GM19035 (cell line): ENCODE measurements at regions not wholly inside any gene's neighbourhood (a gene's known extent, or its start where the extent isn't known, plus 50 kb on each side); places are given as distances from the start of the nearest gene placed in this dataset.
"Not testable (repeated sequence)": the region's sequence is repeated elsewhere in the genome, so short reads cannot be mapped to it uniquely, and the experiment has no call there.

ENCODE experiments used
- ATAC-seq: cut with Tn5 transposase; IDR thresholded peaks from one replicate; pipeline ENCODE4 v1.9.1; 2021; ENCODE audit not compliant: unreplicated experiment

DNA sequence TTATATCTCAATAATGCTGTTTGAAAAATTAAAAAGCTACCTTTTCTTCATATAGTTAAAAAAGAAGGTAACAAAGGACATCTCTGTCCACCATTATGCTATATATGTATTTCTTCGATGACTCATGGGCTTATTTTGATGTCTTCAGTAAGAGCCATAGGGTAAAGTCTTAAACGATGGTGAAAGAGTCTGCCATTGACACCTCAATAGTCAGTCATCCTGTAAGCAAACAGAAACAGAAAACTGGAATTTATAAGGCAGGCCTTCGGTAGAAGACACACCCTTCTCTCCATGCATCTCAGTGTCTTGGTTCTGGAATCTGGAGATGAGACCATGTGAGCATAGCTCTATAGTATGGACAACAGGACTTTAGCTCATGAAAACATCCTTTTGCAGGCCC is 87.0 kb upstream of the ZNF462 start:
- no peak for ATAC-seq

DNA sequence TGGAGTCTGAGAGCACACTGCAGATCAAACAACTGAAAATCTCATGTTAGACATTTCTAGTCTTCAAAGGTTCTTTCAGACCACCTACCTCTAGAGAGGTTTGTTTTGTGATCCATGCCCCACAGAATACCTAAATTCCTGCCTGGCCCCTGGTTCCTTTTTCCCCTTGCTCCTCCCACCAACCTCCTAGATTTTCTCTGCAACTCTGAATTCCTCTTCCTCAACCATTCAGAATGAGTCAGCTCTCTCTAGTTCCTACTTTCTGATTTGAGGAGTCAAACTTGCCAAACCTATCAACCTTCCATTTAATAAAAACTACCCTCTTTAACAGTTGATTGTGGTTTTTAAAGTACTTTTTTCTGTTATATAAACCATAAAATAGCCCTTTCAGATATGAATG is 83.2 kb upstream of the ZNF462 start:
- ATAC-seq: no peak

DNA sequence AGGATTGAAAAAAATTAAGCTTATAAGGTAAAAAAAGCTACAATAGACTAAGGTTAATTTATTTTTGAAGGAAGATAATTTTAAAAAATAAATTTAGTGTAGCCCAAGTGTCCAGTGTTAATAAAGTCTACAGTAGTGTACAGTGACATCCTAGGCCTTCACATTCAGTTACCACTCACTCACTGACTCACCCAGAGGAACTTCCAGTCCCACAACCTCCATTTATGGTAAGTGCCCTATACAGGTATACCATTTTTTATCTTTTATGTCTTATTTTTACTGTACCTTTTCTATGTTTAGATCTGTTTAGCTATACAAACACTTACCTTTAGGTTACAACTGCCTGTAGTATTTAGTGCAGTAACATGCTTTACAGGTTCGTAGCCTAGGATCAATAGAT is 79.8 kb upstream of the ZNF462 start:
- no peak for ATAC-seq

DNA sequence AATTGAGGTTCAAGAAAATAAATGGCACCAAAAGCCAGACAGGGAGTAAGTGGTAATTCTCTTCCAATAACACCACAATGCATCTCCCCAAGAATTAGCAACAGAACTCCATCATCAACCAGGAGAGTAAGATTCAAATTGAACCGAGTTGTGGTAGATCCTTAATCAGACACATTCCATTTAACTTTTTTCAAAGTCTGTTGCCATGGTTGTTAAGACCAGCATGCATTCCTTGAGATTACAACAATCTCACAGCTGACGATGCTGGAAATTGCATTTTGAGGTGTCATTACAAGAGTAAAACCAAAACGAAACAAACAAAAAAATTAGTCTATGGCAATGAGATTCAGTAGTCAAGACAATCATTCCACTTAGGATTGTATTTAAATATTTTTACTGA is 78.9 kb upstream of the ZNF462 start:
- ATAC-seq: no peak

DNA sequence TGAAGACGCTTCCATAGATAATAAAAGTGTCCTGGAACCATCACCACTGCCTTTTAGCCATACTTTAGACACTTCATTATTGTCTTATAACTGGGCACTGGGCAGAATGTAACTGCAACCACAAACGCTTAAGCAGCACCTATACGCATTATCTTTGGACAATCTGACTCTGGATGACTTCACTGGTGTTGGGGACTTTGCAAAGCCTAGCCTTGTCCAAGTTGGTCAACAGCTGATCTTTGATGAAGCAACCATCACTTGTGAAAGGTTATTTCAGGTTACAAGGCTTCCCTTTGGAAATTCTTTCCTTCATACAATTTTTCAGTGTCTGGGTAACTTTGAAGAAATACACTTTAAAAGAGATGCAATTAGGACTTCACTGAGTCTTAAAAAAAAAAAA is 77.8 kb upstream of the ZNF462 start:
- ATAC-seq: no peak

DNA sequence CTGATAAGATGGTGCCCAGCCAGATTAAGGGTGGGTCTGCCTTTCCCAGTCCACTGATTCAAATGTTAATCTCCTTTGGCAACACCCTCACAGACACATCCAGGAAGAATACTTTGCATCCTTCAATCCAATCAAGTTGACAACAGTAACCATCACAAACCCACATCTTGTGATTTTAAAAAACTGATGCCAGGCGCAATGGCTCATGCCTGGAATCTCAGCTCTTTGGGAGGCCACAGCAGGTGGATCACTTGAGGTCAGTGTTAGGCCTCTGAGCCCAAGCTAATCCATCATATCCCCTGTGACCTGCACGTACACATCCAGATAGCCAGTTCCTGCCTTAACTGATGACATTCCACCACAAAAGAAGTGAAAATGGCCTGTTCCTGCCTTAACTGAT is 74.9 kb upstream of the ZNF462 start:
- ATAC-seq: not testable (repeated sequence)

DNA sequence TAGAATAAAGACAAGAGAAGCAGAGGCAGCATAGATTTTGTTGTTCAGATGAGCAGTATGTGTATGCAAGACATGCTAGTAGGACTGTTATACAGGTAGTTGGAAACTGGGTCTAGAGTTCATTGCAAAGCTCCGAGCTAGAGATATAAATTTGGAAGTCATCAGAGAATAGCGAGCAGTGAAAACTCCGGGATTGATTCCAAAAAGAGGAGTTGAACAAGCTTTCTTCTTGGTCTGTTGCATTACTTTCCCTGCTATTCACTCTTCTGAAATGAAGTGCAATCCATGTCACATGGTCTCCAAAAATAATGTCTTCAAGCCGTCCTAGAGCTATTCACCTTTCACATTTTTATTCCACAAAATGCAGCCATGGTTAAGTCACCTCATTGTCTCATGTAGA is 67.9 kb upstream of the ZNF462 start:
- ATAC-seq: no peak

DNA sequence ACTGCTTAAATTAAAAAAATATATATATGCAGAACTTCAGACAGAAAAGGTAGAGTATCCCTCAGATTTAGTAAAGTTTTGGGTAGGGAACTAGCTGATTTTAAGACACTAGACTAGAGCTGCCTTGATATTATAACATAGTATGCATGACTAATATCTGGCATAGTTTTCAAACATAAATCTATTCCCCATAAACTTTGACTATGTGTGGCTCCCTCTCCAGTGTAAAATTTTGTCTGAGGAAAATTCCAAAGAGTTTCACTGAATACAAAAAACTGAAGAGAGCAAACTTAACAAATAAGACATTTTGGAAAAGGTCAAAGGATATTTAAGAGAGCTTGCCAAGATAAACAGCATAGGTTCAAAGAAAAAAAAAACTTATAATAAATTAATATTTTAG is 66.2 kb upstream of the ZNF462 start:
- no peak for ATAC-seq

DNA sequence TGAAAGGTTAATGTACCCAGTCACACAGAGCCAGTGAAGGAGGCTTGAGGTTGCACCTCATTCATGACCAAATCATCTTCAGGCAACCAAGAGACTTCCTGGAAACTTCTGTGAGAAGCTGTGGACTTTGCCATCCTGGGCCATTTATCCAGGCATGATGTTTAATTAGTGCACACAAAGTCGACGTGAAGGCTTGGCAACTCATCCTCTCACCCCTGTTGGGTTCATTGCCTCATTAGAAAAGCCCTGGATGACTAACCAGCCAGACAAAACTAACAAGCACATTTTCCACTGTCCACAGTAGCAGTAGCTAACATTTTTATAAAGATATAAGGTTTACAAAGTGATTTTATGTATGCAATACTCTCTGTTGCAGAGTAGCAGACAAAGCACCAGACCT is 65.7 kb upstream of the ZNF462 start:
- ATAC-seq: no peak

DNA sequence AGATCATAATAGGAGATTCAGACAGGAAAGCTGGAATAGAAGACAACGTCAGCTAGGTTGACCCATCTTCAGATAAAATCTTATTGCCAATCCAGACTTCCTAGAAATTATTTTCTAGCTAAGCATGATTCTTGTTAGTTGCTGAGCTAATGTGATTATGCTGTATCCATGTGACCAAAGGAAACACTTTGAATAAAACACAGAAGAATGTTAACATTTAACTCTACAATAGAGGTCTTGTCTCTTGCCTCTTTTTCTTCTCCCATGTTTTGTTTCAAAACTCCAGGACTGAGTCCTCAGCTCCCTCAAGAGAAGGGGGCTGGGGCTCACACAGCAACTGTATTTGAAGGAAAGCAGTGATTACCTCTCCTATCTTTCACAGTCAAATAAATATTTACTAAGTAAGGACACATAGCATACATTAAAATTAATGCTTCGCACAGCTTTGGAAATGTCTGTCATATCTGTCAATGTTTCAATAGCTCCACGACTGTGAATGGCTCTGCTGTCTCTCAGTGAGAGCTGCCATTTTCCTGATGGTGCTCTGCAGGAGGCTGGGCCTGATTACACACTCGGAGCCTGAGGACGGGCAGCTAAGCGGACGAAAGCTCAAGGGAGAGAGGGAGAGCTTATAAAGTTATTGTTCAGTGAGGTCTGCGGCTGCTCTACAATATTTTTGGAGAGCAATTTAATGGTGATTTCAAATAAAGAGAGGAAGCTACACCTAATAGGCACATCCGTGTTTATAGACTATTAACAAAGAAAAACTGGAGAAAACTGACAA is 64.8 kb upstream of the ZNF462 start:
- no peak for ATAC-seq

DNA sequence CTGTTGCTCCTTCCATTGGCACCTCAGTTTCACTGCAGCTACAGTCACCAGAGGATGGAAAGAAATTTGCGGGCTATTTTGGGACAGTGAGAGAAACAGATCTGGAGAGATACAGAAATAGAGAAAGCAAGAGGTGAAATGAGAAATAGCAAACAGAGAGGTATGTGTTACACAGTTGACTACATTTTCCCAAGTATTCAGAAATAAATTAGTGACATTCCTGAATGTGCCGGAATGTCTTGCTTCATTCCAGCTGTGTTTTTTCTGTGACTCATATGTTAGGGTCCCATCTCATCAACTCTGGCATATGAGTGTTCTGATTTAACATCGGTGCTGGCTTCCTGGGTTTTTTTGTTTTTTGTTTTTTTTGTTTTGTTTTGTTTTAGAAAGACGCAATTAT is 63.8 kb upstream of the ZNF462 start:
- no peak for ATAC-seq

DNA sequence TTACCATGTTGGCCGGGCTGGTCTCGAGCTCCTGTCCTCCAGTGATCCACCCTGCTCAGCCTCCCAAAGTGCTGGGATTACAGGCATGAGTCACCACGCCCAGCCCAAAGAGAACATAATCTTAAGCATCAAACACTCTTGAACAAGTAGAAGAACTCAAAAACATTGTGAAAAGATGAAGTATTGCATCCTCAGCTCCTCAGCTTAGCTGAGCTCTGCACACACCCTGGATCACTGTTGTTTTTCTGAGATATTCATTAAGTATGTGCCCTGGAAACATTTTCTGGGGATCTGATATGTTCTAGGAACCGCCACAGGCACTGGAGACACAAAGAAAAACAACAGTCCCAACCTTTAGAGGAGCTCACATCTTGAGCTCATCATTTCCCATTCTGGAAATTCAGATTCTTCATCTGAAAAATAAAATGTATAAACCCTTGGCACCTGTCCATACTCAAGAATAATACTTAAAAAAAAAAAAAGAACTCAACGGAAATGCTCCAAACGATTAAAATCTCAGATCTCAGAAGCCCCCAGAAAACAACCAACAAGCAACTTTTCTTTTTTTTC is 62.2 kb upstream of the ZNF462 start:
- ATAC-seq: no peak

DNA sequence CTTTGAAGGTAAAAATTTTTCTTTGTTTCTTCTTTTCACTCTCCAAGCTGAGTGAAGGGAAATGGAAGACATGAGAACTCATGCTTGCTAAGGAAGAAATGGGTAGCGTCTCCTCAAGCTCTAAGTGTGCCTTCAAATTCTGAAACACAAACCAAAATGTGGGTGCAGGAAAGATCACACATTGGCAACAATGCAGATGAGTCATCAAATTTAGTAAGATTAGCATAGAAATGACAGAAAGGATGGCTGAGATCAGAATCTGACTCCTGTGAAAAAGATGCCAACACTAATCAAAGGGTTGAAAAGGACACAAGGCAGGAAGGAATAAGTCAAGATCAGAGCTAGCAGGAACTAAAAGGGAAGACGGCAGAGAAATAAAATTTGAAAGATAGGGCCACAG is 61.1 kb upstream of the ZNF462 start:
- ATAC-seq: no peak
